NK-92 (cell line): ENCODE measurements at regions not wholly inside any gene's neighbourhood (a gene's known extent, or its start where the extent isn't known, plus 50 kb on each side); places are given as distances from the start of the nearest gene placed in this dataset.
"Not testable (repeated sequence)": the region's sequence is repeated elsewhere in the genome, so short reads cannot be mapped to it uniquely, and the experiment has no call there.

Experiments
- DNase-seq: peaks from one replicate; lab custom pipeline; 2025; ENCODE audit not compliant: unreplicated experiment; lab: John Stamatoyannopoulos, UW

- no peak for DNase-seq
Measured at GRCh38 chr14:105982664-105983063, 456.3 kb downstream of the TMEM121 start.

- DNase-seq, result no peak
Measured at GRCh38 chr14:105986894-105987284, 460.5 kb downstream of the TMEM121 start.

GRCh38 chr14:105987563-105987962, 461.2 kb downstream of the TMEM121 start:
- no peak for DNase-seq

DNA sequence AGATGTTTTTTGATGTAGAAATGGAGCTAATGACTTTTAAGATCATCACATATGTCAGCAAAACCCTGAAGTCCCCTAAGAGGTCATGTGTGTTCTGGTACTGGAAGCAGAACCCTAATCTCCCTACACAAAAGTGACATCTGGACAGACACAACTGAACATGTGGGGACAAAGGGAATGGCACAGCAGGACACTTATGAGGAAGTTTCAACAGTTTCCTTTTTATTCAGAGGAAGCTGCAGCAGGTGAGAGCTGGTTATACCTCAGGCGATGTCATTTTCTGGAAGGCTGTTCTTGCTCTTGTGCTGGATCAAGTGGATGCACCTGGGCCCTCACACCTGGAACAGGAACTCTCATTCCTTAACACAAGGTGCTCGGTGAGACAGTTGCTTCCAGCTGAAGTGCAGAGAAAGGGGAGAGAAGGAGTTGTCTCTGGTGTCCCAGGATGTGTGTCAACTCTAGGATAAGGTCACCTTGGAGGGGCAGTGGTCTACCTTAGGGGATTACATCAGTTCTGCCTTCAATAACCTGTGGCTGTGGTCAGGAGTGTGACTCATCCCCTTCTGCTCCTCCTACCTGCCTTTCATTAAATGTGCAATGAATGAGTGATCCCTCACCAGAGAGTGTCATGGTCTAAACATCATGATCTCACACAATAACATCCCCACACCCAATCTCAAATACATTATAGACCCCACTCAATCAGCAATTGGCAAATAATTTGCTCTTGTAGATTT, 463.4 kb downstream of the TMEM121 start:
- no peak for DNase-seq

- DNase-seq, result not testable (repeated sequence)
Measured at GRCh38 chr14:105991677-105992076, 465.3 kb downstream of the TMEM121 start.

DNA sequence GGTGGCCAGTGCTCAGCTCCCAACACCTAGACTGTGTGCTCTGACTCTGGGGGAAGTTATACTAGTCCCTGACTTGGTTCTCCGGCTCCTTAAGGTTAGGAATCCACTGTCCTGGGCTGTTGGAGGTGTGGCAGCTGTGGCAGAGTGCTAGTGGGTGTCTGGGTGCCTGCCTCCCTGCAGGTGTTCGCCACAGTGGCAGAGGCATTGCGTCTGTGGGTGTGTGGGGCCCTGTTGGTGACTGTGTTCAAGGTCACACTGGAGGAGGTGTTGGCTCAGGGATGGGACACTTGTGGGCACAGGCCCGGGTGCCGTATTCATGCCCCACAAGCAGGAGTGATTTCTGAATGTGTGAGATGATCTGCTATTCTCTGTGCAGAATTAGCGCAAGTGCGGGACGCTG, 467.4 kb downstream of the TMEM121 start:
- no peak for DNase-seq

- not testable (repeated sequence) for DNase-seq
Measured at GRCh38 chr14:105995011-105995710, 468.8 kb downstream of the TMEM121 start.

DNA sequence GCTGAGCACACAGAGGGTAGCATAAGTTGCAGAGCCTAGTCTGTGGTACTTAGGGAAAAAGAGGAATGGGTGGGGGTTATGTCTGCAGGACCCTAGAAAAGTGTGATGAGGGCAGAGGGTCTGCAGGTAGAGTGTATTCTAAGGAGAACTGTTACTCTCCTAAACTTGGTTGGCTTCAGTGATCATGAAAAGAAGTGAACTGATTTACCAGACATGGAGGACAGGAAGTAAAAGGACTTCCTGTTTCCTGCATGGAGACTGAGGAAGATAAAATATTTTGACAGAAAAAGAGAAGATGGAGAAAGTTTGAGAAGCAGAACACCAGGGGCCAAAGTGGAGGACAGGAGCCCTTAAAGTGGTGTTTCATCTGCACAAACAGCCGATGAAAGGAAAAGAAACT, 472.2 kb downstream of the TMEM121 start:
- not testable (repeated sequence) for DNase-seq

DNA sequence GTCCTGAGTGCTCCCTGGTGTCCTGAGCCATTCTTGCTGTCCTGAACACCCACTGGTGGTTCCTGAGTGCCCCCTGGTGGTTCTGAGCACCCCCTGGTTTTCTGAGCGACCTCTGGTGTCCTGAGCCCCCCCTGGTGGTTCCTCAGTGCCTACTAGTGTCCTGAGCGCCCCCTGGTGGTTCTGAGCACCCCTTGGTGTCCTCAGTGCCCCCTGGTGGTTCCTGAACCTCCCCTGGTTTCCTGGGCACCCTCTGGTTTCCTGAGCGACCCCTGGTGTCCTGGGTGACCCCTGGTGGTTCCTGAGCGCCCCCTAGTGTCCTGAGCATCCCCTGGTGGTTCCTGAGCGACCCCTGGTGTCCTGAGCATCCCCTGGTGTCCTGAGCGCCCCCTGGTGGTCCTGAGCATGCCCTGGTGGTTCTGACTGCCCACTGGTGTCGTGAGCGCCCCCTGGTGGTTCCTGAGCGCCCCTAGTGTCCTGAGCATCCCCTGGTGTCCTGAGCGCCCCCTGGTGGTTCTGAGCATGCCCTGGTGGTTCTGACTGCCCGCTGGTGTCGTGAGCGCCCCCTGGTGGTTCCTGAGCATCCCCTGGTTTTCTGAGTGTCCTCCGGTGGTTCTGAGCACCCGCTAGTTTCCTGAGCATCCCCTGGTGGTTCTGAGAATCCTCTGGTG, 473.1 kb downstream of the TMEM121 start:
- peak; percentile 25 for DNase-seq

GRCh38 chr14:106000029-106000511, 473.7 kb downstream of the TMEM121 start:
- DNase-seq, result not testable (repeated sequence)

DNA sequence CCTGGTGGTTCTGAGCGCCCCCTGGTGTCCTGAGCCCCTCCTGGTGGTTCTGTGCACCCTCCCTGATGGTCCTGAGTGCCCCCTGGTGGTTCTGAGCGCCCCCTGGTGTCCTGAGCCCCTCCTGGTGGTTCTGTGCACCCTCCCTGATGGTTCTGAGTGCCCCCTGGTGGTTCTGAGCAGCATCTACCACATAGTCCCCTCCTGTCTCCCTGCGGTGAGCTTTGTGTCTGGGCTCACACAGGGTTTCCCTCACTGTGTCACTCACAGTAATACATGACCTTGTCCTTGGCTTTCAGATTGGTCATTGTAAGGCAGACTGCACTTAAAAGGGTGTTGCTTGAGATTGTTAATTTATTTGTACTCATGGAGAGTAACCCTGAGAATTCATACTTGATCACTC, 474.9 kb downstream of the TMEM121 start:
- not testable (repeated sequence) for DNase-seq

- no peak for DNase-seq
Measured at GRCh38 chr14:106003351-106003750, 477.0 kb downstream of the TMEM121 start.

- not testable (repeated sequence) for DNase-seq
Measured at GRCh38 chr14:106004937-106005795, 478.8 kb downstream of the TMEM121 start.

DNA sequence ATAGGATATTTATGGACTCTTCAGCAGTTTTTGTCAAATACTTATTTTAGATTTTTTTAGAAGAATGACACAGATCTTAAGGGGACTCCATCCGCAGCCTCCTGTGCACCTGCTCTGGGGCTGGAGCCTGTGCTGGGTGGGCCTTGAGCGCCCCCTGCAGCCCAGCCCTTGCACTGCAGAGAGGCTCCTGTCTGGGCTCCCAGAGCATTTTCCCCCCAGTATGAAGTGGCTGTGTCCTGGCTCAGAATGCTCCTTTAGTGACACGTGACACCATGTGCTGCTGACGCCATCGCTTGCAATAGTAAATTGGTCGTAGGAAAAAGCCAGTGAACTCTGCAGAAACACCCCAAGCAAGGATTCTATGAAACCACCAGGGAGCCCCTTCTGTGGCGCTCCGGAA, 479.7 kb downstream of the TMEM121 start:
- not testable (repeated sequence) for DNase-seq

DNA sequence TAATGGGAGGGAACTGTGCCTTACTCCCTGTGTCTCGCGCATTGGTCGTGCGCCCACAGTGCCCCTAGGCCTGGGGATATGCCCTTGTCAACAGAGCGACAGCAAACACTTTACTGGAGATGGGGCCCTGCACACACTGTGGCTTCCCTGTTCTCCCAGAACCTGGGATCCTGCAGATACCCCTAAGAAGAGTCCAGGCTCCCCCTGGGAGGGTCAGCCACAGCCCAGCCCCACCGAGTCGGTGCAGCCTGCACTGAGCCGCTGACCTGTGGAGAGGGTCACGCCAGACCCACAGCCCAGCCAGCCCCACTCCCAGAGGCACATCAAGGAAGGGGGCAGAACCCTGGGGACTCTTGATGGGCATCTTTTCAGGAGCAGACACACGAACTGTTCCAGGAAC, 480.3 kb downstream of the TMEM121 start:
- not testable (repeated sequence) for DNase-seq

DNA sequence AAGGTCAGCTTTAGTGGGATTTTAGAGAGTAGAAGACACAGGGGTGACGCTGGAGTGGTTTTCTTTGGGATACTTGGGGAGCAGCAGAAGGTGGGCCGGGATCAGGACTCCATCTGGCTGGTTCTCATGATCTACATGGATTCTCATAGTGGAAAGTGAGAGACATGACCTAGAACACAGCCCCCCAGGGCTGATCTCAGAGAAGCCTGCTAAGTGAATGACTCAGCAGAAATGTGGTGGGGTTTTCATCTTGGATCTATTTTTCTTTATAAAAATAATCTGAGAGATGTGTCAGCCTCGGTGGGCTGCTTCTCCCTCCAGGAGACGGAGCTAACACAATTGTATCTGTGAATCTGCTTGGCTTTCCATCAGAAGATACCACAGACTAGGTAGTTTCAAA, 484.4 kb downstream of the TMEM121 start:
- DNase-seq, result no peak

- DNase-seq, result not testable (repeated sequence)
Measured at GRCh38 chr14:106011631-106012360, 485.4 kb downstream of the TMEM121 start.

DNA sequence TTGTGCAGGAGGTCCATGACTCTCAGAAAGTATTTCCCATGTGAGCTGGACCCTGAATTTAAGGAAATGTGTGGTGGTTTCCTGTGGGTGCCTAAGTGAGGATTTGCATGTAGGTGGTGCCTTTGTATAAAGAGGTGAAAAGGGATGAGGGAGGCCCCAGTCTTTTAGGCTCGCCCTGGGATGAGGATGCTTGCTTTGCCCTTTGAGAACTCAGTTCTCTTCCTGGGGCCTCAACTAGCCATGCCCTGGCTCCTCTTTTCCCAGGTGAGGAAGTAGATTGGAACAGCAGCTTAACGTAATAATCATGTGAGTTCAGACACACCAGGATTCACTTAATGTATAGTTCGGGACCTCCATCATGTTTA, 486.0 kb downstream of the TMEM121 start:
- not testable (repeated sequence) for DNase-seq

DNA sequence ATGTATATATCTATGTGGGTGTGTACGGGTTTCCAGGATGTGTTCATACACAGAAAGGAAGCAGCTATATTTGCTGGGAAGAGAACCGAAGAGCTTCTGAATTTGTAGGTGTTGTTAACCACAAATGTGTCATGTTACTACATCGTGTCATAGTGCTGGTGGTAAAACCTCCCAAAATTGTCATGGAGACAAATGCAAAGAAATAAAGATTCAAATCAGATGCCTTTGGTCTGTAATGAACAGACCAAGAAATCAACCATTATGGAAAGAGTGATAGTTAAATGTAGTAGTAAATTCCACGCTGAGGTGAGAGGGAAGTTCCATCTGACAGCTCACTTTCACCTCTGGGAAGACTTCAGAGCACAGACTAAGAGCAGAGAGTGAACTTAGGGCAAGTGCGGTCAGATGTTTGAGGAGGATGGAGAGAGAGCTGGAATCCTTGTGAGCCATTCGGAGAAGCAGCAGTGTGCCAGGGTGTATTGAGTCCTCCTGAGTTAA, 487.5 kb downstream of the TMEM121 start:
- DNase-seq, result no peak

GRCh38 chr14:106017952-106018351, 491.6 kb downstream of the TMEM121 start:
- not testable (repeated sequence) for DNase-seq
